C4-2B (cell line): ENCODE measurements at regions not wholly inside any gene's neighbourhood (a gene's known extent, or its start where the extent isn't known, plus 50 kb on each side); places are given as distances from the start of the nearest gene placed in this dataset.

Source experiments
- ZFX ChIP-seq: fragments of 450-650 bp; IDR thresholded peaks from 2 replicates; pipeline ENCODE4 v1.6.1; 2017
- TF ChIP-seq, protein P1 (sequence below): fragments of 450-650 bp; conservative IDR thresholded peaks from 2 replicates; pipeline ENCODE4 v1.5.1; 2017; ENCODE audit warnings: mild to moderate bottlenecking

DNA sequence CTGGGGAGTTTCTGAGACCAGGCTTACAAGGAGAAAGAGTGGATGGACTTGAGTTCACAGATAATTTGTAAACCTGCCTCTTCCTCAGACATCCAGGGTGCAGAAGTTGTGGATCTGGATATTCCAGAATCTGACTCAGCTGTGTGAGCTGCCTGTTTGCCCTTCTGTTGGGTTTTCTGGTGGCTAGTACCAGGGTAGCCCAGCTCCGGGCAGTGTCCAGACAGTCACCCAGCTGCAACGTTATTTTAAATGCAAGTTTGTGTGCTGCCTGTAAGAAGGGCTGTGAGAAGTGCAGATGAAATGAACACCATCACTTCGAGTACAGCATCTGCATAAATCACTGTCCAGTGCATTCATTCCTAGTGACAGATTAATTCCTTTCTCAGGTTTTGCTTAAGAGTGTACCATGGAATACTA lies 1053.0 kb downstream of the TUSC7 start:
- TF ChIP-seq, protein P1, sequence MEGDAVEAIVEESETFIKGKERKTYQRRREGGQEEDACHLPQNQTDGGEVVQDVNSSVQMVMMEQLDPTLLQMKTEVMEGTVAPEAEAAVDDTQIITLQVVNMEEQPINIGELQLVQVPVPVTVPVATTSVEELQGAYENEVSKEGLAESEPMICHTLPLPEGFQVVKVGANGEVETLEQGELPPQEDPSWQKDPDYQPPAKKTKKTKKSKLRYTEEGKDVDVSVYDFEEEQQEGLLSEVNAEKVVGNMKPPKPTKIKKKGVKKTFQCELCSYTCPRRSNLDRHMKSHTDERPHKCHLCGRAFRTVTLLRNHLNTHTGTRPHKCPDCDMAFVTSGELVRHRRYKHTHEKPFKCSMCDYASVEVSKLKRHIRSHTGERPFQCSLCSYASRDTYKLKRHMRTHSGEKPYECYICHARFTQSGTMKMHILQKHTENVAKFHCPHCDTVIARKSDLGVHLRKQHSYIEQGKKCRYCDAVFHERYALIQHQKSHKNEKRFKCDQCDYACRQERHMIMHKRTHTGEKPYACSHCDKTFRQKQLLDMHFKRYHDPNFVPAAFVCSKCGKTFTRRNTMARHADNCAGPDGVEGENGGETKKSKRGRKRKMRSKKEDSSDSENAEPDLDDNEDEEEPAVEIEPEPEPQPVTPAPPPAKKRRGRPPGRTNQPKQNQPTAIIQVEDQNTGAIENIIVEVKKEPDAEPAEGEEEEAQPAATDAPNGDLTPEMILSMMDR, result no peak
- TF ChIP-seq ZFX, result no peak
